Rectal smooth muscle tissue (tissue), 1 donor: ENCODE measurements at regions not wholly inside any gene's neighbourhood (a gene's known extent, or its start where the extent isn't known, plus 50 kb on each side); places are given as distances from the start of the nearest gene placed in this dataset.

Source experiments
- H3K27ac ChIP-seq: one replicate; pipeline ENCODE4 v1.7.0; 2013; ENCODE audit warnings: low read depth, low read length, inconsistent platforms
- H3K27me3 ChIP-seq: one replicate; pipeline ENCODE4 v1.7.0; 2013; ENCODE audit warnings: low read length; ENCODE audit not compliant: control insufficient read depth, insufficient read depth
- H3K36me3 ChIP-seq: one replicate; pipeline ENCODE4 v1.7.0; 2013; ENCODE audit warnings: low read length; ENCODE audit not compliant: control insufficient read depth, insufficient read depth
- H3K4me1 ChIP-seq: one replicate; pipeline ENCODE4 v1.7.0; 2013; ENCODE audit warnings: low read length; ENCODE audit not compliant: control insufficient read depth, insufficient read depth
- H3K4me3 ChIP-seq: one replicate; pipeline ENCODE4 v1.7.0; 2013; ENCODE audit warnings: low read length
- H3K9ac ChIP-seq: one replicate; pipeline ENCODE4 v1.7.0; 2013; ENCODE audit warnings: low read length

DNA sequence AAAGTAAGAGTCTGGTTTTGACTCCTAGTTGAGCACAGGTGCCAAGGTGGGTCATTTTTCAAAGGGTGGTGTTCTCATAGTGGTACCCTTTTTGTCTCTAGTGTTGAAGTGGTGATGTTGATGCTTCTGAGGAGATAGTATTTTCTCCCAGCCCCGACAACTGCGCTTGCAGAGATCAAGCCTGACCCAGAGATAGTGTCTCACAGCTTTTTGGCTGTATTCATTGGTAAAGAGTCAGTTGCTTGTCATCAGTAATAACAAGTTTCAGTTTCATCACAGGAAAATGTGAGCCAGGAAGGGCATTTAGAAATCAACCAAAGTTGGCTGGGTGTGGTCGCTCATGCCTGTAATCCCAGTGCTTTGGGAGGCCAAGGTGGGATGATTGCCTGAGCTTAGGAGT is 139.3 kb downstream of the NFKBIZ start:
- H3K9ac ChIP-seq = no peak overlapping the region
- H3K36me3 ChIP-seq = no peaks in the 10 kb centered on the region
- no peak overlapping the region for H3K27ac ChIP-seq
- H3K4me3 ChIP-seq = no peak overlapping the region
- no peaks in the 10 kb centered on the region for H3K27me3 ChIP-seq
- no peaks in the 10 kb centered on the region for H3K4me1 ChIP-seq

DNA sequence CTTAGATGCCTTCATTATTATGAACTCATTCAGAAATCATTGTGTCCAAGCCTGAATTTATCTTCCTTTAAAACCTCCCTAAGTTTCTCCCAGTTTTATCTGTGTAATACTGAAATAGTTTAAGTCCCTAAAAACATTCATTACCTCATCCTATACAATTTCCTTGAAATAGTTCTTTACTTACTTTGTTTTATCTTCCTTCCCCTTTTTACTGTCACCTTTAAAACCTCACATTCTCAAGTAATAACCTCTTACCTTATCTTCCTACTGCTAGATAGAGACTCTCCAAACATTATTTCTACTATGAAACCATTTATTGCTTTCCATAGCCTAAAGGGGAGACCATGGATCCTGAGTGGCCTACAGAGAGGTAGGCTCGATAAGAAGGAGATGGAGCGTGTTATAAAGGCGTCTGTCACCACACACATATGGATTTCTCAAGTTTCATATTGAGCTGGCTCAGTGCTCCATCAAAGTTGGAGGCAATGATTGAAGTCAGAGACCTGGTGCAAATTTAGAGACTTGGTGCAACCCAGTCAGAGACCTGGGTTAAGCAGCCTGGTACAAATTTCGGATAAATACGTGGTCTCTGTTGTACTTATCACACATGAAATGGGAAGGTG is 140.4 kb downstream of the NFKBIZ start:
- Histone ChIP-seq H3K36me3 (no peaks in the 10 kb centered on the region), H3K27ac (no peak overlapping the region), H3K27me3 (no peaks in the 10 kb centered on the region), H3K4me3 (no peak overlapping the region), H3K4me1 (no peaks in the 10 kb centered on the region), H3K9ac (no peak overlapping the region)

DNA sequence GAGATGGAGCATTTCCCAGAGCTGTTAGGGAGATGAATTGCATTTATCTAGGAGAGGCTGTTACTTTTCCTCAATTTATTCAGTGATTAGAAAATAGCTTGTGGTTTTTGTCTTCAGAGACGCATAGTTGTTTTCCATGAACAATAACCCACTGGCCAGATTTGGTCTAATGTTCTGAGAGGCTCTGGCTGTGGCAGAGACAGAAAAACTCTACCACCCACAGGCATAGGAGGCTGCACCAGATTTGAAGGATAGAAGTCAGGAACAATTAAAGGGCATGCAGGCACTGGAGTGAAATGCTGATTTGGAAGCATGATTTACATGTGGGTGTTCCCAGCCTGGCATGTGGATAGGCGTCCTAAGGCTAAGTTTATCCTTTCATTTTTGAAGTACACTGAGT is 143.5 kb downstream of the NFKBIZ start:
- no peak overlapping the region for H3K4me3 ChIP-seq
- H3K4me1 ChIP-seq = no peaks in the 10 kb centered on the region
- H3K27me3 ChIP-seq = no peaks in the 10 kb centered on the region
- H3K36me3 ChIP-seq = no peaks in the 10 kb centered on the region
- H3K27ac ChIP-seq = no peak overlapping the region
- H3K9ac ChIP-seq = no peak overlapping the region

DNA sequence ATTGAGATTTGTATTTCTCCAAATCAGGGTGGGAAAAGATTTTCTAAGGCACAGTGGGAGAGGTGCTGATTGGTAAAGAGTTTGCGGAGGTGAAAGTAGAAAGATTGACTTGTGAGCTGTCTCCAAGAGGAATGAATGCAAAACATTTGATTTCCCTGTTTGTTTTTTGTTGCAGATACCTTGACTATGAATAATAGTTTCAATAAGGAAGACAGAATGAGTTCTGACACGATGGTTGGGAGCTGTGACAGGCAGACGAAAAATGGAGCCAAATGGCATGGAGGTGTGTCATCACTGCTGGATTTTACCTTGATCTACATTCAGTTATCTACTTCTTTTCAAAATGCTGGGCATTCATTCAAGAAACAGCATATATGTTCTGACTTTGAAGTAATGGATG is 145.1 kb downstream of the NFKBIZ start:
- no peak overlapping the region for H3K27ac ChIP-seq
- no peaks in the 10 kb centered on the region for H3K36me3 ChIP-seq
- H3K9ac ChIP-seq = no peak overlapping the region
- peaks cover 2% of the 10 kb centered on the region for H3K4me1 ChIP-seq
- no peak overlapping the region for H3K4me3 ChIP-seq
- no peaks in the 10 kb centered on the region for H3K27me3 ChIP-seq

DNA sequence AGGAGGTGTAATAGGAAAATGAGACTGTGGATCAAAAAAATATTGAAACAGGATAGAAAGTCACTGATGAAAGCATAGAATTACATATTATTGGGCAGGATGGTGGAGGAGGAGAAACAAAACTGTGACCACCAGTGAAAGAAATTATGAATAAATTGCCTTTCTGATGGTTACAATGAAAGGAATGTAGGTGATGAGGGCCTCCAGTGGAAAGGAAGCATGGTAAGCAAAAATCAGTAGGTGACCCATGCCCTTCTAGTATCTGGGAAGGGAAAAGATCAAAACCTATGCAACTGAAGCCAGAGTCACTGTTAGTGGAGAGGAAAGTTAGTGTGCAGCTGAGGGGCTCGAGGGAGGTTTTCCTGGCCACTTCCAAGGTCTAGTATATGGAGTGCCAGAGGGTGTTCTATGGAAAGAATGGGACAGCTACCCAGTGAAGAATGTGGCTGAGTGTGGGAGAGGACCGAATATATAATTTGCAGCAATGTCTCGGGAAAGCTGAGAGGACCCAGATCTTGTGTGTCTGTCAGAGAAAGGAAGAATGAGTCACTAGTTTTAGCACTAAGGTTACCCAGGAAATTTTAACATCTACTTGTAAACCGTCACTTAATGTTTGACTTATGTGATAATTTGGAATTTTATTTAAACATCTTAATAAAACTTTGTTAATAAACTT is 146.2 kb downstream of the NFKBIZ start:
- Histone ChIP-seq H3K9ac (no peak overlapping the region), H3K4me3 (no peak overlapping the region), H3K27ac (no peak overlapping the region), H3K4me1 (peaks cover 2% of the 10 kb centered on the region), H3K36me3 (no peaks in the 10 kb centered on the region), H3K27me3 (no peaks in the 10 kb centered on the region)

DNA sequence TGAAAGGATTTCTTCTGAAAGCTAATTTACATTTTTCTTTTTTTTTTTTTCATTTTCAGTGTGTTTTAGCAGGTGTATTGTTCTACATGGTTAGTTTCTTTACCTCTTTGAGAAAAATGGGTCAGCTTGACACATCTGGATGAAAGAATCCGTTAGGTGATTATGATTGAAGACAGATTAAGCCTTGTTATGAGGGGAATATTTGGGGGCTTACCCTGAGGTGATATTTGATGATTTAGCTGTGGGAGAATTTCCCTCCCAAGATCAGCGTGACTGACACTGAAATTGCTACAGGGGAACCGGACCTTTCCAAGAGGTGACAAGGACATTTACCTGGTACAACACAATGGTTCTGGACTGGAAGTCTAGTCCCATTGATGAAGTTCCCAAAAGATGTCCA is 147.5 kb downstream of the NFKBIZ start:
- no peak overlapping the region for H3K9ac ChIP-seq
- H3K27me3 ChIP-seq = no peaks in the 10 kb centered on the region
- H3K27ac ChIP-seq = no peak overlapping the region
- no peak overlapping the region for H3K4me3 ChIP-seq
- H3K4me1 ChIP-seq = peaks cover 2% of the 10 kb centered on the region
- H3K36me3 ChIP-seq = no peaks in the 10 kb centered on the region

DNA sequence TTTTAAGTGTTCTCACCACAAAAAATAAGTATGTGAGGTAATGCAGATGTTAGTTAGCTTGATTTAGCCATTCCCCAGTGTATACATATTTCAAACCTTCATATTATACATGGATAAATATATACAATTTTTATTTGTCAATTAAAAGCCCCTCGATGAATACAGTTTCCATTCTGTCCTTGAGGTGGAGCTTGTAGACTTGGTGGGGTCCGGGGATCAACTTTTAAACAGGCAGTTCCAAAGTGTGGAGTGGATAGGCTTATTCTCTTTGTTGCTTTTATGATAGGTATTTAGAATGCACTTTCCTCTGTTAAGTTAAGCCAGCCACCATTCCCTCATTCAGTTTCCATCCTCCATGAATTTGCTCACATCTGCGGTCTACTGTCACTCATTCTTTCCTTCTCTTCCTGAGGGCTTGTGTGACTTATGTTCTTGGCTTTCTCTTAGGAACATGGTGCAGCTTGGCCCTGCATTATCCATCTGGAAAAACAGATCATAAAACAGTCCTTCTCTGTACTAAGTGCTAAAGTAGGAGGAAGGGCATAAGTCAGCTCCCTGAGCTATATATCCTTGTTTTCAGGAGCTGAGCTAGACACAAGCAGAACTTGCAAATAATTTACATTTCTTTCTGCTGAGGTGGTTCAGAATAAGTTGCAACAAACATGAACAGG is 149.1 kb downstream of the NFKBIZ start:
- no peaks in the 10 kb centered on the region for H3K36me3 ChIP-seq
- no peak overlapping the region for H3K9ac ChIP-seq
- no peak overlapping the region for H3K4me3 ChIP-seq
- peaks cover 2% of the 10 kb centered on the region for H3K4me1 ChIP-seq
- no peaks in the 10 kb centered on the region for H3K27me3 ChIP-seq
- no peak overlapping the region for H3K27ac ChIP-seq

DNA sequence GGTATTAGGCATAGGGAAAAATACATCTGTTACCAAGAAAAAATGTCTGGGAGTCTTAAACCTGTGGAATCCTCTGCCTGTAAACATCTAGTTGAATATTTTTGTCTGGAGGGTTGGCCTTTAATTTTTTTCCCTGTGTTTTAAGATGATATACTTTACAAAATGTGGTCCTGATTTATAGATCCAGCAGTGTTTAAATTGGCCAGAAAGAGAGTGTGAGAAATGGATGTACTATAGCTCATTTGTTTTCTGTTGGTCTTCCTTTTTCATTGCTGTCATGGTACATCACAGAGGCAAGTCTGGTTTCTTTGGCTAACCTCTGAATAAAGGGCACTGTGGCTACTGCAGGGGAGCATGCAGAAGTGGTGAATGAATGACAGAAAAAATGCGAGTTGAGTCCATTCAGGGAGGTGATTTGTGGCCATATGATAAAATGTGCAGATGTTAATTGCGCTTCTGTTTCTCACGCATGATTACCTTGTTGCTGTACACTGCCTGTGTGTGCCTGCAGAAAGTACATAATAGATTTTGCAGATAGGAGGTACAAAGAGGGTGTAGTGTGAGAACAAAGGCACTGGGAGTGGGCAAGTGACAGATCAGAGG is 150.0 kb downstream of the NFKBIZ start:
- Histone ChIP-seq H3K27ac (no peak overlapping the region), H3K36me3 (no peaks in the 10 kb centered on the region), H3K4me3 (no peak overlapping the region), H3K4me1 (peaks cover 2% of the 10 kb centered on the region), H3K27me3 (no peaks in the 10 kb centered on the region), H3K9ac (no peak overlapping the region)

DNA sequence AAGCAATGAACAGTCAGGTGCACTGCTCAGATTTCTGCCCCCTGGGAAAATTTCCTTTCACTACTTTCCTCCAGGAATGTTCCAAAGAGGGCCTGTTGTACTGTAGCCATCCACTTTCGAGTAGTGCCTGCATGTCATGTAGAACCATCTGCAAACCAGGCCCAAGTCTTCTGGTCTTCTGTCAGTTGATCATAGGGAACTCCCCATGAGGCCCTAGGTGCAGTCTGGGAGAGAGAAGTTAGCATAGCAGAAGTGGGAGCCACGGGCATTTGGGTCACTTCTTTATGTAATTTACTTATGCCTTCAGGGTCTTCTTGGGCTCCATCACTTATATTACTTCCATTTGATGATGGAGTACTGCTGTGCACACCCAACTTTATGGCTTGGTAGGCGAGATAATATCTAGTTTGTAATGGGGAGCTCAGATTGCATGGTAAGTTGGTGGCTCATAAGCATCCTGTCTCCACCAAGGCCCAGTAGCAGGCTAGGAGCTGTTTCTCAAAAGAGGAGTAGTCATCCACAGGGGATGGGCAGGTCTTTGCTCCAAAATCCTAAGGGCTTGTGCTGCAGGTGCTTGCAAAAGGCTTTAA is 151.4 kb downstream of the NFKBIZ start:
- peaks cover 2% of the 10 kb centered on the region for H3K4me1 ChIP-seq
- no peaks in the 10 kb centered on the region for H3K36me3 ChIP-seq
- H3K4me3 ChIP-seq = no peak overlapping the region
- H3K9ac ChIP-seq = no peak overlapping the region
- H3K27me3 ChIP-seq = no peaks in the 10 kb centered on the region
- no peak overlapping the region for H3K27ac ChIP-seq

DNA sequence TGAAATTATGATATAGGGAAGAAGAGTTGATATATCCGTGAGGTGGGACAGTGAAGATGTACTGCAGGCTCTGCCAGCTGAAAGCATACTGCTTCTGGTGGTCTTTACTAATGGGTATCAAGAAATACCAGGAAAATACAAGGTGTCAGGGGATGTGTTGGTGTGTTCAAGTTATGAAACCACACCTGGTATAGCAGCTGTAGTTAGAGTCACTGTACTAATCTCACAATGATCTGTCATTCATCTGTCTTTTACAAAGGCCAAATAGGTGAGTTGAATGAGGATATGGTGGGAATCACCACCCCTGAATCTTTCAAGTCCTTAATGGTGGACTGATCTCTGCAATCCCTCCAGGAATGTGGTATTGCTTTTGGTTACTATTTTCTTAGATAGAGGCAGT is 152.7 kb downstream of the NFKBIZ start:
- Histone ChIP-seq H3K27me3 (no peaks in the 10 kb centered on the region), H3K9ac (no peak overlapping the region), H3K4me1 (peaks cover 2% of the 10 kb centered on the region), H3K36me3 (no peaks in the 10 kb centered on the region), H3K27ac (no peak overlapping the region), H3K4me3 (no peak overlapping the region)

DNA sequence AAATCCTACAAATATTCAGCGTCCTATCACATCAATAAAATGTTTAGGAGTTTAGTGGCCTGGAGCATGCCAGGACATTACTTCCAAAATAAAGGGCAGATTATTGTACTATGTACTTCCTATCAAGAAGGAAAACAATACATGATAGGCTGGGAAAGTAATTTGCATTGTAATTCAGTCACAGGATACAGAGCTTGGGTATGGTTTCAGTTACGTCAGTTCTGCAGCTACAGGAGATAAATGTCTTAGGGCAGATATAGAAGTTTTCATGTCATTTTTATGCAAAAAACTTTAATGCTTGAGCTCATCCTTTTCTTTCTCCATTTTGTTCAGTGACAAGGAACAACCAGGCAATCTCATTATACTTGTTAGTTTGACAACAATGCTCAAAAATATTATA is 155.2 kb downstream of the NFKBIZ start:
- Histone ChIP-seq H3K4me1 (no peaks in the 10 kb centered on the region), H3K4me3 (no peak overlapping the region), H3K9ac (no peak overlapping the region), H3K27me3 (no peaks in the 10 kb centered on the region), H3K36me3 (no peaks in the 10 kb centered on the region), H3K27ac (no peak overlapping the region)

DNA sequence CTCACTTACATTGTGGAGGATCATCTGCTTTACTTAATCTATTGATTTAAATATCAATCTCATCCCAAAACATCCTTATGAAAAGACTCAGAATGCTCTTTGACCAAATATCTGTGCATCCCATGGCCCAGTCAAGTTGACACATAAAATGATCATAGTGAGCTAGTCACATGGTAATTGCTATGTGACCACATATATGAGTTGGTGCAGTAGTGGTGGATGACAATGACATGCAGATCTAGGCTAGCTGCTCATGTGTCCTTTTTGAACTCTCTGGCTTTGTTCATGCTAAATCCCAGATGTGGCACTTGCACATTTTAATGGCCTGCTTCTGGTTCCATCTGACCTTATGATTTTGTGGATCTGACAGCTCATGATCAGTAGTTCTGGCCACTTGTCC is 156.2 kb downstream of the NFKBIZ start:
- no peaks in the 10 kb centered on the region for H3K4me1 ChIP-seq
- H3K9ac ChIP-seq = no peak overlapping the region
- H3K4me3 ChIP-seq = no peak overlapping the region
- H3K27me3 ChIP-seq = no peaks in the 10 kb centered on the region
- H3K36me3 ChIP-seq = no peaks in the 10 kb centered on the region
- no peak overlapping the region for H3K27ac ChIP-seq
